GM23338 (cell line): ENCODE measurements at regions not wholly inside any gene's neighbourhood (a gene's known extent, or its start where the extent isn't known, plus 50 kb on each side); places are given as distances from the start of the nearest gene placed in this dataset.

Experiments
- ATAC-seq: fragments of 200-7000 bp; cut with Tn5 transposase; 3 replicates; pipeline ENCODE4 v1.9.1; 2020
- DNase-seq: peaks from one replicate; pipeline ENCODE4 v3.0.0-alpha.2; 2015; ENCODE audit warnings: low spot score
- H2AFZ ChIP-seq: fragments of 200-600 bp; sonication (generic); 2 replicates; pipeline ENCODE4 v1.8.0; 2016; ENCODE audit warnings: antibody characterized with exemption, mild to moderate bottlenecking, moderate library complexity
- H3F3A ChIP-seq: fragments of 200-600 bp; sonication (generic); replicated peaks from 2 replicates; pipeline ENCODE4 v1.8.0; 2017; ENCODE audit warnings: antibody characterized with exemption, mixed run types, low read depth
- H3K27ac ChIP-seq: fragments of 200-600 bp; sonication (generic); 2 replicates; pipeline ENCODE4 v1.6.1; 2016; ENCODE audit warnings: low read depth
- H3K27me3 ChIP-seq: fragments of 200-600 bp; sonication (generic); 2 replicates; pipeline ENCODE4 v1.8.0; 2016; ENCODE audit warnings: mild to moderate bottlenecking, mixed run types, moderate library complexity; ENCODE audit not compliant: insufficient read depth
- H3K36me3 ChIP-seq: fragments of 200-600 bp; sonication (generic); 2 replicates; pipeline ENCODE4 v1.8.0; 2016; ENCODE audit warnings: mild to moderate bottlenecking; ENCODE audit not compliant: insufficient read depth
- H3K4me1 ChIP-seq: fragments of 200-600 bp; sonication (generic); 2 replicates; pipeline ENCODE4 v1.8.0; 2016; ENCODE audit warnings: mild to moderate bottlenecking, moderate library complexity; ENCODE audit not compliant: insufficient read depth
- H3K4me2 ChIP-seq: fragments of 200-600 bp; sonication (generic); 2 replicates; pipeline ENCODE4 v1.7.1; 2017; ENCODE audit warnings: mixed run types
- H3K4me3 ChIP-seq: fragments of 200-600 bp; sonication (generic); 2 replicates; pipeline ENCODE4 v1.6.1; 2016; ENCODE audit warnings: mixed run types
- H3K79me2 ChIP-seq: fragments of 200-600 bp; sonication (generic); replicated peaks from 2 replicates; pipeline ENCODE4 v1.8.0; 2017; ENCODE audit warnings: mild to moderate bottlenecking; ENCODE audit not compliant: insufficient read depth
- H3K9me2 ChIP-seq: fragments of 200-600 bp; sonication (generic); 2 replicates; pipeline ENCODE4 v1.8.0; 2017; ENCODE audit not compliant: insufficient read depth
- H4K20me1 ChIP-seq: fragments of 200-600 bp; sonication (generic); replicated peaks from 2 replicates; pipeline ENCODE4 v1.8.0; 2017; ENCODE audit warnings: mild to moderate bottlenecking; ENCODE audit not compliant: insufficient read depth
- H3K27ac Mint-ChIP-seq: 2 replicates; pipeline ENCODE4 v1.8.0; 2020; ENCODE audit warnings: inconsistent platforms, mild to moderate bottlenecking, moderate library complexity, mixed read lengths
- H3K27me3 Mint-ChIP-seq: 3 replicates; pipeline ENCODE4 v1.8.0; 2022; ENCODE audit warnings: low read depth, mild to moderate bottlenecking, moderate library complexity, mixed read lengths, inconsistent platforms; ENCODE audit not compliant: insufficient read depth, poor library complexity
- H3K36me3 Mint-ChIP-seq: 3 replicates; pipeline ENCODE4 v1.8.0; 2021; ENCODE audit warnings: low read depth, mild to moderate bottlenecking, inconsistent platforms, moderate library complexity, mixed read lengths
- H3K4me1 Mint-ChIP-seq: 3 replicates; pipeline ENCODE4 v1.8.0; 2020; ENCODE audit warnings: mild to moderate bottlenecking, inconsistent platforms, mixed read lengths
- H3K4me3 Mint-ChIP-seq: 3 replicates; pipeline ENCODE4 v1.8.0; 2021; ENCODE audit warnings: moderate library complexity, mild to moderate bottlenecking, inconsistent platforms, mixed read lengths
- H3K9me3 Mint-ChIP-seq: 3 replicates; pipeline ENCODE4 v1.8.0; 2020; ENCODE audit warnings: moderate library complexity, mild to moderate bottlenecking, inconsistent platforms, mixed read lengths
- CREB1 ChIP-seq: fragments of 250-450 bp; sonication (Bioruptor Pico); IDR thresholded peaks from 2 replicates; pipeline ENCODE4 v1.5.0; 2020; ENCODE audit warnings: low read depth, mild to moderate bottlenecking, moderate library complexity
- CTCF ChIP-seq, 2 experiments: fragments of 200-600 bp in 1 of 2; sonication (generic) in 1 of 2; conservative IDR thresholded peaks; 2 replicates each; pipeline versions ENCODE4 v1.5.1 to v1.6.1; 2016 to 2017; ENCODE audit warnings: antibody characterized with exemption in 2 of 2, low read depth in 2 of 2, mild to moderate bottlenecking in 2 of 2, moderate library complexity in 1 of 2
- ETS1 ChIP-seq: IDR thresholded peaks from 2 replicates; pipeline ENCODE4 v1.6.1; 2016; ENCODE audit warnings: antibody characterized with exemption
- EZH2 ChIP-seq: fragments of 200-600 bp; sonication (generic); IDR thresholded peaks from one replicate; pipeline ENCODE4 v1.8.0; 2017; ENCODE audit warnings: antibody characterized with exemption, mild to moderate bottlenecking, low read depth; ENCODE audit not compliant: unreplicated experiment
- EZH2phosphoT487 ChIP-seq: fragments of 200-600 bp; sonication (generic); IDR thresholded peaks from one replicate; pipeline ENCODE4 v1.8.1; 2018; ENCODE audit warnings: antibody characterized with exemption; ENCODE audit not compliant: unreplicated experiment
- JUNB ChIP-seq: IDR thresholded peaks from one replicate; pipeline ENCODE4 v1.6.1; 2016; ENCODE audit warnings: antibody characterized with exemption; ENCODE audit not compliant: unreplicated experiment
- POLR2AphosphoS5 ChIP-seq: IDR thresholded peaks from 2 replicates; pipeline ENCODE4 v1.6.1; 2016; ENCODE audit warnings: antibody characterized with exemption, low read depth
- REST ChIP-seq: IDR thresholded peaks from one replicate; pipeline ENCODE4 v1.6.1; 2018; ENCODE audit warnings: antibody characterized with exemption; ENCODE audit not compliant: unreplicated experiment
- STAT1 ChIP-seq: IDR thresholded peaks from one replicate; pipeline ENCODE4 v1.6.1; 2016; ENCODE audit warnings: antibody characterized with exemption; ENCODE audit not compliant: unreplicated experiment
- ZNF114 ChIP-seq: fragments of 250-450 bp; sonication (Bioruptor Pico); IDR thresholded peaks from 2 replicates; pipeline ENCODE4 v1.5.0; 2020; ENCODE audit warnings: mild to moderate bottlenecking, moderate library complexity
- ZNF462 ChIP-seq: fragments of 250-450 bp; sonication (Bioruptor Pico); IDR thresholded peaks from 2 replicates; pipeline ENCODE4 v1.5.0; 2020; ENCODE audit warnings: mild to moderate bottlenecking, moderate library complexity

DNA sequence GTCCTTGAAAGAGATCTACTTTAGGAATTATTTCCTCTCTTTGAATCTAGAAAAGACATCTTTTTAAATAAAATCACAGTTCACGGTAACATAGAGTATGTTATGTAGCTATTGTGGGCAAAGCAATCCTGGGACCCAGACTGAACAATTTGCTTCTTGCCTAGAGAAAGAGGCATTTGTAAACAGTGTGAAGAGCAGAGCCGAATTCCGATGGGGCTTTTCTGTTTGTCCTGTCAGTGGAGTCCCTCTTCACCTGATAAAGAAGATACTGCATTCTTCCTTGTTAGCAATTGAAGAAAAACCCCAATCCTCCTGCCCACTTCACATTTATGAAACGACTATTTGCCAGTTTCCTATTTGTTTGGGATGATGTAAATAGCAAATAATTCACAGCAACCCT, 462.9 kb downstream of the WDR72 start (continued):
- TF ChIP-seq REST (no peak), CREB1 (CRISPR knock-in tag) (no peak), ETS1 (no peak), CTCF (conservative IDR thresholded peaks at IDR 0.05; ENCODE audit: low read depth in 2 of 2) (no peak), STAT1 (no peak), POLR2AphosphoS5 (no peak), EZH2phosphoT487 (no peak), EZH2 (no peak), JUNB (no peak)

- ATAC-seq (no peak), DNase-seq (no peak)
- H3K79me2 ChIP-seq = no peaks in the 10 kb centered on the region
- H3K4me3 ChIP-seq = no peak overlapping the region
- no peak overlapping the region for H2AFZ ChIP-seq
- Mint-ChIP-seq H3K27me3 (no peaks in the 10 kb centered on the region), H3K36me3 (no peaks in the 10 kb centered on the region), H3K4me1 (no peaks in the 10 kb centered on the region), H3K9me3 (no peaks in the 10 kb centered on the region), H3K4me3 (no peak overlapping the region), H3K27ac (no peak overlapping the region)
- H4K20me1 ChIP-seq = no peaks in the 10 kb centered on the region
- H3K36me3 ChIP-seq = no peaks in the 10 kb centered on the region
- H3K4me2 ChIP-seq = no peak overlapping the region
- H3F3A ChIP-seq = no peaks in the 10 kb centered on the region
- no peaks in the 10 kb centered on the region for H3K27me3 ChIP-seq
- H3K27ac ChIP-seq = no peak overlapping the region
- no peaks in the 10 kb centered on the region for H3K9me2 ChIP-seq
- H3K4me1 ChIP-seq = no peaks in the 10 kb centered on the region
- TF ChIP-seq ZNF114 (no peak), CREB1 (CRISPR knock-in tag) (no peak), EZH2 (no peak), POLR2AphosphoS5 (no peak), CTCF (conservative IDR thresholded peaks at IDR 0.05; ENCODE audit: low read depth in 2 of 2) (no peak), ZNF462 (CRISPR knock-in tag) (no peak)
These were observed 463.9 kb downstream of the WDR72 start for GRCh38 chr15:53295574-53295973.
